WTC11 (cell line): ENCODE measurements at regions not wholly inside any gene's neighbourhood (a gene's known extent, or its start where the extent isn't known, plus 50 kb on each side); places are given as distances from the start of the nearest gene placed in this dataset.

Experiments used
- ATAC-seq: fragments of 200-7000 bp; cut with Tn5 transposase; 2 replicates; pipeline ENCODE4 v1.10.0; 2021; ENCODE audit warnings: mild to moderate bottlenecking, moderate library complexity
- CTCF ChIA-PET: fragments of 300-600 bp; sonication (Branson Sonifier 250); formaldehyde crosslinking; loops from one replicate; lab custom pipeline; 2021; ENCODE audit warnings: antibody characterized with exemption; lab: Charles Lee
- POLR2A ChIA-PET: fragments of 350-600 bp; sonication (Branson Sonifier 250); formaldehyde crosslinking; loops from one replicate; lab custom pipeline; 2021; ENCODE audit warnings: antibody characterized with exemption; lab: Charles Lee
- DNase-seq: peaks from one replicate; pipeline ENCODE4 v3.0.0; 2021; ENCODE audit warnings: low spot score
- H3K27ac Mint-ChIP-seq: 2 replicates; pipeline ENCODE4 v1.8.0; 2021; ENCODE audit warnings: mixed read lengths
- H3K27me3 Mint-ChIP-seq: 2 replicates; pipeline ENCODE4 v1.8.0; 2021; ENCODE audit warnings: low read depth, mild to moderate bottlenecking, moderate library complexity, mixed read lengths
- H3K36me3 Mint-ChIP-seq: 2 replicates; pipeline ENCODE4 v1.8.0; 2021; ENCODE audit warnings: mixed read lengths
- H3K4me1 Mint-ChIP-seq: 2 replicates; pipeline ENCODE4 v1.8.0; 2022; ENCODE audit warnings: mixed read lengths
- H3K4me3 Mint-ChIP-seq: 2 replicates; pipeline ENCODE4 v1.8.0; 2021; ENCODE audit warnings: mild to moderate bottlenecking, moderate library complexity, mixed read lengths
- H3K9me3 Mint-ChIP-seq: 2 replicates; pipeline ENCODE4 v1.8.0; 2021; ENCODE audit warnings: mixed read lengths
- ARID4B ChIP-seq: sonication (generic); formaldehyde crosslinking; IDR thresholded peaks from 2 replicates; pipeline ENCODE4 v1.8.0; 2023; ENCODE audit warnings: missing genetic modification reagents, mild to moderate bottlenecking, borderline replicate concordance
- CREM ChIP-seq: sonication (generic); formaldehyde crosslinking; IDR thresholded peaks from 2 replicates; pipeline ENCODE4 v1.8.1; 2022; ENCODE audit warnings: mild to moderate bottlenecking, missing genetic modification reagents, moderate library complexity
- E2F4 ChIP-seq: sonication (generic); formaldehyde crosslinking; IDR thresholded peaks from 2 replicates; pipeline ENCODE4 v1.8.1; 2022; ENCODE audit warnings: low read depth, mild to moderate bottlenecking, moderate library complexity, missing genetic modification reagents, borderline replicate concordance
- FOXP1 ChIP-seq: sonication (generic); formaldehyde crosslinking; IDR thresholded peaks from 2 replicates; pipeline ENCODE4 v1.8.0; 2022; ENCODE audit warnings: missing genetic modification reagents, mild to moderate bottlenecking, moderate library complexity, borderline replicate concordance
- GRHL2 ChIP-seq: fragments of 250-450 bp; sonication (Bioruptor Pico); IDR thresholded peaks from 2 replicates; pipeline ENCODE4 v1.8.0; 2022; ENCODE audit warnings: mild to moderate bottlenecking, moderate library complexity; ENCODE audit not compliant: insufficient replicate concordance, severe bottlenecking
- HMGXB4 ChIP-seq: sonication (generic); formaldehyde crosslinking; IDR thresholded peaks from 2 replicates; pipeline ENCODE4 v1.8.1; 2023; ENCODE audit warnings: mild to moderate bottlenecking, moderate library complexity, missing genetic modification reagents
- KAT7 ChIP-seq: sonication (generic); formaldehyde crosslinking; IDR thresholded peaks from 2 replicates; pipeline ENCODE4 v1.8.1; 2023; ENCODE audit warnings: missing genetic modification reagents, mild to moderate bottlenecking, borderline replicate concordance
- NFE2L1 ChIP-seq: sonication (generic); formaldehyde crosslinking; IDR thresholded peaks from 2 replicates; pipeline ENCODE4 v1.8.1; 2023; ENCODE audit warnings: missing genetic modification reagents
- RORB ChIP-seq: fragments of 250-450 bp; sonication (Bioruptor Pico); IDR thresholded peaks from 2 replicates; pipeline ENCODE4 v1.9.0; 2021; ENCODE audit warnings: mild to moderate bottlenecking
- TEAD4 ChIP-seq: sonication (generic); formaldehyde crosslinking; IDR thresholded peaks from 2 replicates; pipeline ENCODE4 v1.8.0; 2022; ENCODE audit warnings: mild to moderate bottlenecking, missing genetic modification reagents
- ZNF121 ChIP-seq: sonication (generic); formaldehyde crosslinking; IDR thresholded peaks from 2 replicates; pipeline ENCODE4 v1.8.0; 2023; ENCODE audit warnings: missing genetic modification reagents
- ZNF263 ChIP-seq: sonication (generic); formaldehyde crosslinking; IDR thresholded peaks from 2 replicates; pipeline ENCODE4 v1.8.1; 2022; ENCODE audit warnings: low read depth, mild to moderate bottlenecking, moderate library complexity, missing genetic modification reagents
- ZNF425 ChIP-seq: fragments of 250-450 bp; sonication (Bioruptor Pico); conservative IDR thresholded peaks from 2 replicates; pipeline ENCODE4 v1.9.0; 2021; ENCODE audit warnings: mild to moderate bottlenecking
- ZNF512 ChIP-seq: sonication (generic); formaldehyde crosslinking; IDR thresholded peaks from 2 replicates; pipeline ENCODE4 v1.8.1; 2022; ENCODE audit warnings: missing genetic modification reagents, borderline replicate concordance
- ZSCAN18 ChIP-seq: fragments of 250-450 bp; sonication (Bioruptor Pico); IDR thresholded peaks from 2 replicates; pipeline ENCODE4 v2.1.2; 2022; ENCODE audit warnings: mild to moderate bottlenecking, moderate library complexity
- TF ChIP-seq, protein P1 (sequence below): sonication (generic); formaldehyde crosslinking; IDR thresholded peaks from 2 replicates; pipeline ENCODE4 v1.8.1; 2023; ENCODE audit warnings: mild to moderate bottlenecking, missing genetic modification reagents, moderate library complexity
- TF ChIP-seq, protein P2 (sequence below): sonication (generic); formaldehyde crosslinking; IDR thresholded peaks from 2 replicates; pipeline ENCODE4 v1.8.0; 2022; ENCODE audit warnings: missing genetic modification reagents

DNA sequence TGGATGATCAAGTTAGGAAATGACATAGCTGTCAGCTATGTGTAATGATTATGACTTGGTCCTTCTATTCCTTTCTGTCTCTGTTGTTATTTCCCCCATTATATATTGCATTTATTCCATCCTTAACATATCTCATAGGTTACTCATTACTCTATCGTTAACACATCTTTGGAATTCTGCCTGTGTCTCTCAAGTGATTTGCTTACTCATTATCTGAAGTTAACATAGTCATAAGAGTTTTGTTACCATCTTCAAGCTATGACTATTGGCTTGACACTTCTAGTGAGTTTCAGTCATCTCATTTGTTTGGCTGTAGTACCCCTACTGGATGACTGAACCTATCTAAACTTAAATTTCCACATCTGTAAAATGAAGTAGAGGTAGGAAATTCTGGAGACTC lies 286.1 kb upstream of the PPP1R2C start:
- no peak overlapping the region for H3K27ac Mint-ChIP-seq
- peaks cover 3% of the 10 kb centered on the region; the same call in 1 of the 2 replicates for H3K36me3 Mint-ChIP-seq
- no peak overlapping the region for H3K4me3 Mint-ChIP-seq
- ChIA-PET POLR2A (no interaction called here), CTCF (no interaction called here)
- ATAC-seq (no peak), DNase-seq (no peak)
- no peak for TF ChIP-seq KAT7 (CRISPR knock-in tag)
- TF ChIP-seq, protein P1, sequence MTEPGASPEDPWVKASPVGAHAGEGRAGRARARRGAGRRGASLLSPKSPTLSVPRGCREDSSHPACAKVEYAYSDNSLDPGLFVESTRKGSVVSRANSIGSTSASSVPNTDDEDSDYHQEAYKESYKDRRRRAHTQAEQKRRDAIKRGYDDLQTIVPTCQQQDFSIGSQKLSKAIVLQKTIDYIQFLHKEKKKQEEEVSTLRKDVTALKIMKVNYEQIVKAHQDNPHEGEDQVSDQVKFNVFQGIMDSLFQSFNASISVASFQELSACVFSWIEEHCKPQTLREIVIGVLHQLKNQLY (CRISPR knock-in tag), result no peak
- no peak for TF ChIP-seq HMGXB4
- TF ChIP-seq ZSCAN18 (CRISPR knock-in tag), result no peak
- no peak for TF ChIP-seq E2F4
- TF ChIP-seq ZNF121, result no peak
- TF ChIP-seq, protein P2, sequence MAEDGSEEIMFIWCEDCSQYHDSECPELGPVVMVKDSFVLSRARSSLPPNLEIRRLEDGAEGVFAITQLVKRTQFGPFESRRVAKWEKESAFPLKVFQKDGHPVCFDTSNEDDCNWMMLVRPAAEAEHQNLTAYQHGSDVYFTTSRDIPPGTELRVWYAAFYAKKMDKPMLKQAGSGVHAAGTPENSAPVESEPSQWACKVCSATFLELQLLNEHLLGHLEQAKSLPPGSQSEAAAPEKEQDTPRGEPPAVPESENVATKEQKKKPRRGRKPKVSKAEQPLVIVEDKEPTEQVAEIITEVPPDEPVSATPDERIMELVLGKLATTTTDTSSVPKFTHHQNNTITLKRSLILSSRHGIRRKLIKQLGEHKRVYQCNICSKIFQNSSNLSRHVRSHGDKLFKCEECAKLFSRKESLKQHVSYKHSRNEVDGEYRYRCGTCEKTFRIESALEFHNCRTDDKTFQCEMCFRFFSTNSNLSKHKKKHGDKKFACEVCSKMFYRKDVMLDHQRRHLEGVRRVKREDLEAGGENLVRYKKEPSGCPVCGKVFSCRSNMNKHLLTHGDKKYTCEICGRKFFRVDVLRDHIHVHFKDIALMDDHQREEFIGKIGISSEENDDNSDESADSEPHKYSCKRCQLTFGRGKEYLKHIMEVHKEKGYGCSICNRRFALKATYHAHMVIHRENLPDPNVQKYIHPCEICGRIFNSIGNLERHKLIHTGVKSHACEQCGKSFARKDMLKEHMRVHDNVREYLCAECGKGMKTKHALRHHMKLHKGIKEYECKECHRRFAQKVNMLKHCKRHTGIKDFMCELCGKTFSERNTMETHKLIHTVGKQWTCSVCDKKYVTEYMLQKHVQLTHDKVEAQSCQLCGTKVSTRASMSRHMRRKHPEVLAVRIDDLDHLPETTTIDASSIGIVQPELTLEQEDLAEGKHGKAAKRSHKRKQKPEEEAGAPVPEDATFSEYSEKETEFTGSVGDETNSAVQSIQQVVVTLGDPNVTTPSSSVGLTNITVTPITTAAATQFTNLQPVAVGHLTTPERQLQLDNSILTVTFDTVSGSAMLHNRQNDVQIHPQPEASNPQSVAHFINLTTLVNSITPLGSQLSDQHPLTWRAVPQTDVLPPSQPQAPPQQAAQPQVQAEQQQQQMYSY (CRISPR knock-in tag), result no peak
- TF ChIP-seq GRHL2 (CRISPR knock-in tag), result no peak
- no peak for TF ChIP-seq TEAD4
- TF ChIP-seq ZNF512 (CRISPR knock-in tag), result no peak
- TF ChIP-seq CREM (CRISPR knock-in tag), result no peak
- TF ChIP-seq RORB (CRISPR knock-in tag), result no peak
- no peak for TF ChIP-seq FOXP1 (CRISPR knock-in tag)
- H3K4me1 Mint-ChIP-seq, result peaks cover 7% of the 10 kb centered on the region
- H3K27me3 Mint-ChIP-seq, result no peaks in the 10 kb centered on the region
- peaks cover 8% of the 10 kb centered on the region; the same call in 1 of the 2 replicates for H3K9me3 Mint-ChIP-seq

DNA sequence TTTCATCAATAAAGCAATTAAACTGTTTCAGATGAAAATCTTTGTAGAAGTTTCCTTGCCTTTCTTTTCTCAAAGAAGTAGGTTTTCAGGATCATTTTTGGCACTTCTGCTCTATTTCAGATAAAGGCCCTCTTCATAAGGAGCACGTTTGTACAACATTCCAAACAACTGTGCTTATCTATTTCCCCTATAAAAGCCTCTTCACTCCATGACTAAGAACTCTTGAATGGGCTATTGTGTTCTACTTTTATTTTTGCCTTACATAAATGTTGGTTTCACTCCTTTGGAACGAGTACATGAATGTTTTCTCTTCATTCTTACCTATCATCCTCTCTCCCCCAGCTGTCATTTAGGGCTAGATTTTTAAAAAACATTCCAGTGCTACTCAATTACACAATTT lies 288.0 kb upstream of the PPP1R2C start:
- peaks cover 7% of the 10 kb centered on the region; the same call in 1 of the 2 replicates for H3K9me3 Mint-ChIP-seq
- no peak for DNase-seq
- no peak overlapping the region for H3K4me3 Mint-ChIP-seq
- H3K27me3 Mint-ChIP-seq, result no peaks in the 10 kb centered on the region
- ChIA-PET POLR2A (no interaction called here), CTCF (no interaction called here)
- no peaks in the 10 kb centered on the region; the same call in 1 of the 2 replicates for H3K4me1 Mint-ChIP-seq
- H3K36me3 Mint-ChIP-seq, result no peaks in the 10 kb centered on the region
- no peak overlapping the region for H3K27ac Mint-ChIP-seq
- no peak for ATAC-seq
- TF ChIP-seq ZNF263 (CRISPR knock-in tag), result no peak
- no peak for TF ChIP-seq ARID4B (CRISPR knock-in tag)
- TF ChIP-seq NFE2L1, result no peak
- TF ChIP-seq ZNF425 (CRISPR knock-in tag), result no peak
